Mammary epithelial cell (primary cell): ENCODE measurements at regions not wholly inside any gene's neighbourhood (a gene's known extent, or its start where the extent isn't known, plus 50 kb on each side); places are given as distances from the start of the nearest gene placed in this dataset.

Source experiments
- EZH2 ChIP-seq: IDR thresholded peaks from 2 replicates; pipeline ENCODE4 v1.6.1; 2012; ENCODE audit warnings: low read length, inconsistent platforms, borderline replicate concordance
- TF ChIP-seq, protein P1 (sequence below), 2 donors: IDR thresholded peaks in 1 of 2; conservative IDR thresholded peaks in 1 of 2; 2 replicates each; pipeline ENCODE4 v1.5.1; 2011 to 2012; ENCODE audit warnings: inconsistent platforms in 2 of 2, low read length in 2 of 2, mild to moderate bottlenecking in 2 of 2, control low read depth in 1 of 2, low read depth in 1 of 2; ENCODE audit not compliant: insufficient read depth in 1 of 2; ENCODE audit errors: extremely low read depth in 1 of 2

DNA sequence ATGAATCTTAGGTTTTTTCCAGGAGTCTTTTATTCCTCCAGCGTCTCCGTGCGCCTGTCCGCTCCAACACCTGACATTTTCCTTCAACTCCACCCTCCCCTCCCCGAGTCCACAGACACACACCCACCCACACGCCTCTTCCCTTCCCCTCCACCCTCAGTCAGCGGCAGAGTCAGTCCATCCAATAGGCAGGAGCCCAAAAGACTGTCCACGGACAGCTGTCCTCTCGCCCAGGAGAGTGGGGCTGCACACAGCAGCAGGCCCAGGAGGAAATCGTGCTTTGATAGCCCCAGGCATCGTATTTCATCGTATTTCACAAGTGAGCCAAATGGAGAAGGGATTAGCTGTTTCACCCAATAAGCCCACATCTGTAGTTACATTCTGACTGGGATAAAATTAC lies 285.1 kb downstream of the ZEB1 start:
- TF ChIP-seq EZH2, result no peak
- TF ChIP-seq, protein P1, sequence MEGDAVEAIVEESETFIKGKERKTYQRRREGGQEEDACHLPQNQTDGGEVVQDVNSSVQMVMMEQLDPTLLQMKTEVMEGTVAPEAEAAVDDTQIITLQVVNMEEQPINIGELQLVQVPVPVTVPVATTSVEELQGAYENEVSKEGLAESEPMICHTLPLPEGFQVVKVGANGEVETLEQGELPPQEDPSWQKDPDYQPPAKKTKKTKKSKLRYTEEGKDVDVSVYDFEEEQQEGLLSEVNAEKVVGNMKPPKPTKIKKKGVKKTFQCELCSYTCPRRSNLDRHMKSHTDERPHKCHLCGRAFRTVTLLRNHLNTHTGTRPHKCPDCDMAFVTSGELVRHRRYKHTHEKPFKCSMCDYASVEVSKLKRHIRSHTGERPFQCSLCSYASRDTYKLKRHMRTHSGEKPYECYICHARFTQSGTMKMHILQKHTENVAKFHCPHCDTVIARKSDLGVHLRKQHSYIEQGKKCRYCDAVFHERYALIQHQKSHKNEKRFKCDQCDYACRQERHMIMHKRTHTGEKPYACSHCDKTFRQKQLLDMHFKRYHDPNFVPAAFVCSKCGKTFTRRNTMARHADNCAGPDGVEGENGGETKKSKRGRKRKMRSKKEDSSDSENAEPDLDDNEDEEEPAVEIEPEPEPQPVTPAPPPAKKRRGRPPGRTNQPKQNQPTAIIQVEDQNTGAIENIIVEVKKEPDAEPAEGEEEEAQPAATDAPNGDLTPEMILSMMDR (conservative IDR thresholded peaks at IDR 0.05 in 1 of 2, IDR thresholded peaks at IDR 0.05 in 1 of 2; ENCODE audit: extremely low read depth in 1 of 2, insufficient read depth in 1 of 2, low read depth in 1 of 2, low read length in 2 of 2), result no peak
